Subcutaneous abdominal adipose tissue (tissue), 5 donors: ENCODE measurements at regions not wholly inside any gene's neighbourhood (a gene's known extent, or its start where the extent isn't known, plus 50 kb on each side); places are given as distances from the start of the nearest gene placed in this dataset.

Experiments
- H3K27ac ChIP-seq: one replicate; pipeline ENCODE4 v1.7.0; 2013; ENCODE audit warnings: low read depth, mild to moderate bottlenecking, inconsistent platforms, low read length, moderate library complexity
- H3K27me3 ChIP-seq, 5 donors: one replicate each; pipeline ENCODE4 v1.7.0; 2013; ENCODE audit warnings: low read length in 5 of 5, inconsistent platforms in 1 of 5; ENCODE audit not compliant: control insufficient read depth in 5 of 5, insufficient read depth in 4 of 5
- H3K36me3 ChIP-seq, 5 donors: one replicate each; pipeline ENCODE4 v1.7.0; 2013; ENCODE audit warnings: low read length in 5 of 5; ENCODE audit not compliant: control insufficient read depth in 5 of 5, insufficient read depth in 5 of 5
- H3K4me1 ChIP-seq, 5 donors: one replicate each; pipeline ENCODE4 v1.7.0; 2013; ENCODE audit warnings: low read length in 5 of 5, mild to moderate bottlenecking in 3 of 5, moderate library complexity in 1 of 5; ENCODE audit not compliant: control insufficient read depth in 5 of 5, insufficient read depth in 5 of 5
- H3K4me3 ChIP-seq, 5 donors: one replicate each; pipeline ENCODE4 v1.7.0; 2013; ENCODE audit warnings: low read length in 5 of 5, low read depth in 1 of 5
- H3K9ac ChIP-seq, 5 donors: one replicate each; pipeline ENCODE4 v1.7.0; 2013; ENCODE audit warnings: low read length in 5 of 5, mild to moderate bottlenecking in 4 of 5, moderate library complexity in 3 of 5
- H3K9me3 ChIP-seq, 5 donors: one replicate each; pipeline ENCODE4 v1.7.0; 2013; ENCODE audit warnings: low read length in 5 of 5; ENCODE audit not compliant: control insufficient read depth in 5 of 5
- donor health status: healthy.
- donor health status: healthy.
- donor health status: healthy.
- donor health status: healthy.
- donor health status: healthy.

DNA sequence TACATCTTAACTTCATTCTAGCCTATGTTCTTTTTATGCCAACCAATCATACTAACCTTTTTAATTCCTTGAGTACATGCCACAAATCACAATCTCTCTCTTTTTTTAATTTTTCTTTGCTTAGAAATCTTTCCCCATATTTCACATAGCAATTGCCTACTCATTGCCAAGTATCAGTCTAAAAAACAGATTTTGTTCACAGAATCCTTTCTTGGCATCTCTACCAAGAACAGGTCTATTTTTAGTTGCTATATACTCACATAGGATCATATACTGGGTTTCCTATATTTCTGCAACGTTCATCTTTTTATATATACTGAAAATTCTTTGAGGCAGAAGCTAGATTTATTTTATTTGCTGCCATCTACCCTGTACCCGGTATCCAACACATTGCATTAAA, 292.1 kb downstream of the GASK1B start:
- Histone ChIP-seq H3K4me1 (no peaks in the 10 kb centered on the region), H3K4me3 (no peak overlapping the region), H3K9me3 (peaks cover 0 to 6% (median 0%) of the 10 kb centered on the region in 5 donors), H3K36me3 (no peaks in the 10 kb centered on the region), H3K27me3 (no peaks in the 10 kb centered on the region), H3K27ac (no peak overlapping the region), H3K9ac (no peak overlapping the region)

GRCh38 chr4:157854819-157855218, 318.0 kb downstream of the GASK1B start:
- Histone ChIP-seq H3K4me3 (no peak overlapping the region), H3K4me1 (no peaks in the 10 kb centered on the region), H3K36me3 (no peaks in the 10 kb centered on the region), H3K27me3 (no peaks in the 10 kb centered on the region), H3K9ac (no peak overlapping the region), H3K9me3 (no peaks in the 10 kb centered on the region), H3K27ac (no peak overlapping the region)

DNA sequence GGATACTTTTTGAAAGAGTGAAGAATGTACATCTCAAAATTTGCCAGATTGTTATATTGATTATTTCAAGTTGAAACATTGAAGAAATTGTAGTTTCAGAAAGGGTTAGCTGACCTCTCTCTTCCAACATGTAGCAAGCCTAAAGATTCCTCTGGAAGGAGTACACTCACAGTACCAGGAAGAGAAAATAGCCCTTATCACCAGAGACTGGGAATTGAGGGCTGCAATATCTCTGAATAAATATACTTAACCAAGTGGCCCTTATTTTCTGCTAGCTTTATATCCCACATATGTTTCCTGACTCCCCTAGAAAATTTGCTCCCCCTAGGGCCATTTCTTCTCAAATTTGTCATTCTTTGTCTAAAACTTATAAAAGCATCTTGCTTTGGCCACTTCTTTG, 332.2 kb downstream of the GASK1B start:
- Histone ChIP-seq H3K9ac (no peak overlapping the region), H3K27me3 (no peaks in the 10 kb centered on the region), H3K4me1 (no peaks in the 10 kb centered on the region), H3K9me3 (no peaks in the 10 kb centered on the region), H3K36me3 (no peaks in the 10 kb centered on the region), H3K4me3 (no peak overlapping the region), H3K27ac (no peak overlapping the region)

DNA sequence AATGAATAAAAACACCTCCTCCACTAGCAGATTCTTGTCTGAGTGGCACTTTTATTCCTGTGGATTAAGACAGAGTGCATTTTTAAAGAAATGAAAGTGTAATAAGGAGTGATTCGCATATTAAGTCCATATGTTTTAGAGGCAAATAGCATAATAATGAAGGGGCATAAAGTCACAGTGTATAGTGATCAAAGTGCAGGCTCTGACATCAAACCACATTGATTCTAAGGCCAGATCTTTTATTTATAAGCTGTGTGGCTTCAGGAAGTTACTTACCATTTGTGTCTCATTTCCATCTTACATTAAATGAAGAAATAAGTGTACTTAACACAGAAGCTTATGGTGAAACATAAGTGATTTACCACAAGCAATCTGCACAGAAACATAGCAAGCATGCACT, 332.8 kb downstream of the GASK1B start:
- H3K9me3 ChIP-seq, result no peaks in the 10 kb centered on the region
- no peaks in the 10 kb centered on the region for H3K4me1 ChIP-seq
- no peaks in the 10 kb centered on the region for H3K27me3 ChIP-seq
- H3K36me3 ChIP-seq, result no peaks in the 10 kb centered on the region
- no peak overlapping the region for H3K27ac ChIP-seq
- no peak overlapping the region for H3K9ac ChIP-seq
- H3K4me3 ChIP-seq, result no peak overlapping the region

DNA sequence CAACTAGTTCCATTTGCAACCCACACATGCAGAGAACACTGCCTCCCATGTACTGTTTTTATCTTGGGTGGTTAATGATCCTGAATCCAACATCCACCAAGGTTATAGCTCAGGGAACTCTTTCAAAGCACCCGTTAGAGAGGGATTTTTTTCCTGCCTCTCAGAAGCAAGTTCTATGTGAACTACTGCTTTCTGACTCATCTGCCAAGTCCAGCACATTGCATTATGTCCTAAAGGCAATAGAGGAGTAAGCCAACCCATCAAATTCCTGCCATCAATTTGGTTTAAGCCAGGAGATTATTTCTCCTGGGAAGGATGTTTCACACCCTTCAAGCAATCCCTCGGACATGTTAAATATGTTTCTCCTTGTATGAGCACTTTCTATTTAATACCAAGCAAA, 334.5 kb downstream of the GASK1B start:
- no peak overlapping the region for H3K4me3 ChIP-seq
- H3K36me3 ChIP-seq, result no peaks in the 10 kb centered on the region
- H3K4me1 ChIP-seq, result no peaks in the 10 kb centered on the region
- H3K27me3 ChIP-seq, result no peaks in the 10 kb centered on the region
- no peak overlapping the region for H3K9ac ChIP-seq
- H3K27ac ChIP-seq, result no peak overlapping the region
- no peaks in the 10 kb centered on the region for H3K9me3 ChIP-seq

GRCh38 chr4:157837071-157837703, 335.6 kb downstream of the GASK1B start:
- H3K27me3 ChIP-seq, result no peaks in the 10 kb centered on the region
- no peaks in the 10 kb centered on the region for H3K4me1 ChIP-seq
- H3K9ac ChIP-seq, result no peak overlapping the region
- H3K27ac ChIP-seq, result no peak overlapping the region
- no peak overlapping the region for H3K4me3 ChIP-seq
- H3K36me3 ChIP-seq, result no peaks in the 10 kb centered on the region
- H3K9me3 ChIP-seq, result no peaks in the 10 kb centered on the region

GRCh38 chr4:157832596-157832995, 340.2 kb downstream of the GASK1B start:
- no peak overlapping the region for H3K9ac ChIP-seq
- H3K27ac ChIP-seq, result no peak overlapping the region
- H3K36me3 ChIP-seq, result no peaks in the 10 kb centered on the region
- H3K9me3 ChIP-seq, result no peaks in the 10 kb centered on the region
- no peak overlapping the region for H3K4me3 ChIP-seq
- no peaks in the 10 kb centered on the region for H3K27me3 ChIP-seq
- no peaks in the 10 kb centered on the region for H3K4me1 ChIP-seq

- H3K4me3 ChIP-seq, result no peak overlapping the region
- H3K27me3 ChIP-seq, result peaks cover 0 to 4% (median 0%) of the 10 kb centered on the region in 5 donors
- no peak overlapping the region for H3K9ac ChIP-seq
- H3K4me1 ChIP-seq, result no peaks in the 10 kb centered on the region
- H3K36me3 ChIP-seq, result no peaks in the 10 kb centered on the region
- H3K27ac ChIP-seq, result no peak overlapping the region
- peaks cover 0 to 5% (median 4%) of the 10 kb centered on the region in 5 donors for H3K9me3 ChIP-seq
These were observed 348.8 kb downstream of the GASK1B start for GRCh38 chr4:157824021-157824420.

- peaks cover 0 to 5% (median 3%) of the 10 kb centered on the region in 5 donors for H3K9me3 ChIP-seq
- H3K27ac ChIP-seq, result no peak overlapping the region
- peaks cover 0 to 8% (median 0%) of the 10 kb centered on the region in 5 donors for H3K27me3 ChIP-seq
- no peaks in the 10 kb centered on the region for H3K36me3 ChIP-seq
- H3K4me1 ChIP-seq, result no peaks in the 10 kb centered on the region
- H3K9ac ChIP-seq, result no peak overlapping the region
- H3K4me3 ChIP-seq, result no peak overlapping the region
These were observed 351.0 kb downstream of the GASK1B start for GRCh38 chr4:157821814-157822213.

GRCh38 chr4:157819693-157820464, 352.9 kb downstream of the GASK1B start:
- peaks cover 0 to 8% (median 0%) of the 10 kb centered on the region in 5 donors for H3K27me3 ChIP-seq
- H3K9ac ChIP-seq, result no peak overlapping the region
- no peak overlapping the region for H3K27ac ChIP-seq
- H3K9me3 ChIP-seq, result peaks cover 0 to 5% (median 0%) of the 10 kb centered on the region in 5 donors
- H3K4me1 ChIP-seq, result no peaks in the 10 kb centered on the region
- no peak overlapping the region for H3K4me3 ChIP-seq
- H3K36me3 ChIP-seq, result no peaks in the 10 kb centered on the region
